GM12892 (cell line): ENCODE measurements at regions not wholly inside any gene's neighbourhood (a gene's known extent, or its start where the extent isn't known, plus 50 kb on each side); places are given as distances from the start of the nearest gene placed in this dataset.

ENCODE experiments used
- POLR2A ChIP-seq: IDR thresholded peaks from 2 replicates; pipeline ENCODE4 v1.6.1; 2011; ENCODE audit warnings: low read depth, low read length, control low read depth
- POLR2AphosphoS5 ChIP-seq: IDR thresholded peaks from 2 replicates; pipeline ENCODE4 v1.6.1; 2011; ENCODE audit warnings: low read depth, low read length, control low read depth
- TAF1 ChIP-seq: IDR thresholded peaks from 2 replicates; pipeline ENCODE4 v1.6.1; 2011; ENCODE audit warnings: low read depth, mild to moderate bottlenecking, control low read depth, low read length, borderline replicate concordance

DNA sequence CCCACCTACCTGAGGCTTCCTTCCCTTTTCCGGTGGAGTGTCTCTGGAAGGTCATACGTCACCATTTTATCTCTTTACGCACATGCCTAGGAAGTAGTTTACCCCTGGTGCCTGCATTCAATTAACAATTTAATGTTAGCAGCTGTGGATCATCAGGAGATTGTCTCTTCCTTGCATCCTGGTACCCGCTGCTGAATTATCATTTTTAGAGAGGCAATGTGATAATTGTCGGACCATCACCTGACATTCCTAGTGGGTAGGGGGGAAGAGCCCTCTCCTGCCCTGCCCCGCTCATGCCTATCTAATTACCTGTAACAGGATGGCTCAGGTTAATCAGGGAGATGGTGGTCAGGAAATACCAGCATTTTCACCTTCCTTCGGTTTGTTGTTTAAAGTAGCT is 863.6 kb downstream of the RPA4 start:
- TF ChIP-seq TAF1 = no peak
- no peak for TF ChIP-seq POLR2A
- no peak for TF ChIP-seq POLR2AphosphoS5
